HG02943 (cell line): ENCODE measurements at regions not wholly inside any gene's neighbourhood (a gene's known extent, or its start where the extent isn't known, plus 50 kb on each side); places are given as distances from the start of the nearest gene placed in this dataset.
"Not testable (repeated sequence)": the region's sequence is repeated elsewhere in the genome, so short reads cannot be mapped to it uniquely, and the experiment has no call there.

Source experiments
- ATAC-seq: cut with Tn5 transposase; IDR thresholded peaks from one replicate; pipeline ENCODE4 v1.9.1; 2021; ENCODE audit warnings: mild to moderate bottlenecking, low read depth, moderate library complexity; ENCODE audit not compliant: unreplicated experiment

GRCh38 chr14:58751788-58752187 is 114.0 kb downstream of the DACT1 start:
- ATAC-seq, result no peak

- no peak for ATAC-seq
Observed at GRCh38 chr14:58752289-58752688, 114.5 kb downstream of the DACT1 start.

- ATAC-seq, result no peak
Observed at GRCh38 chr14:58752771-58753201, 115.0 kb downstream of the DACT1 start.

- ATAC-seq, result no peak
Observed at GRCh38 chr14:58755031-58755925, 117.5 kb downstream of the DACT1 start.

- ATAC-seq, result no peak
Observed at GRCh38 chr14:58760121-58760520, 122.4 kb downstream of the DACT1 start.

GRCh38 chr14:58762629-58763028 is 124.9 kb downstream of the DACT1 start:
- ATAC-seq, result no peak

- ATAC-seq, result no peak
Observed at GRCh38 chr14:58763210-58763609, 125.4 kb downstream of the DACT1 start.

- ATAC-seq, result no peak
Observed at GRCh38 chr14:58765418-58765831, 127.7 kb downstream of the DACT1 start.

- ATAC-seq, result no peak
Observed at GRCh38 chr14:58765843-58766242, 128.1 kb downstream of the DACT1 start.

GRCh38 chr14:58769011-58769643 is 131.4 kb downstream of the DACT1 start:
- ATAC-seq, result no peak

- ATAC-seq, result no peak
Observed at GRCh38 chr14:58769771-58770170, 132.0 kb downstream of the DACT1 start.

- ATAC-seq, result no peak
Observed at GRCh38 chr14:58770491-58770982, 132.8 kb downstream of the DACT1 start.

- ATAC-seq, result no peak
Observed at GRCh38 chr14:58771016-58771415, 133.3 kb downstream of the DACT1 start.

GRCh38 chr14:58772116-58772515 is 134.4 kb downstream of the DACT1 start:
- ATAC-seq, result no peak

GRCh38 chr14:58772794-58773620 is 135.2 kb downstream of the DACT1 start:
- ATAC-seq, result no peak

- ATAC-seq, result no peak
Observed at GRCh38 chr14:58774531-58774930, 136.8 kb downstream of the DACT1 start.

- not testable (repeated sequence) for ATAC-seq
Observed at GRCh38 chr14:58775130-58775529, 137.4 kb downstream of the DACT1 start.

GRCh38 chr14:58776516-58776915 is 138.8 kb downstream of the DACT1 start:
- ATAC-seq, result no peak

GRCh38 chr14:58777541-58777979 is 139.8 kb downstream of the DACT1 start:
- no peak for ATAC-seq

GRCh38 chr14:58778202-58778601 is 140.4 kb downstream of the DACT1 start:
- ATAC-seq, result no peak

GRCh38 chr14:58779376-58779775 is 141.6 kb downstream of the DACT1 start:
- ATAC-seq, result no peak
